NT2/D1 (cell line): ENCODE measurements at regions not wholly inside any gene's neighbourhood (a gene's known extent, or its start where the extent isn't known, plus 50 kb on each side); places are given as distances from the start of the nearest gene placed in this dataset.
"Not testable (repeated sequence)": the region's sequence is repeated elsewhere in the genome, so short reads cannot be mapped to it uniquely, and the experiment has no call there.

Source experiments
- DNase-seq: peaks from one replicate; pipeline ENCODE4 v3.0.0-alpha.2; 2011; ENCODE audit warnings: low read depth, low spot score
- H3K27me3 ChIP-seq: 2 replicates; pipeline ENCODE4 v1.6.0; 2011; ENCODE audit warnings: mild to moderate bottlenecking; ENCODE audit not compliant: insufficient read length, insufficient read depth
- H3K36me3 ChIP-seq: 2 replicates; pipeline ENCODE4 v1.6.1; 2011; ENCODE audit warnings: mild to moderate bottlenecking, low read length, mixed read lengths; ENCODE audit not compliant: insufficient read depth, insufficient read length
- H3K4me1 ChIP-seq: 2 replicates; pipeline ENCODE4 v1.5.1; 2011; ENCODE audit not compliant: insufficient read depth, insufficient read length
- H3K4me3 ChIP-seq: 2 replicates; pipeline ENCODE4 v1.5.1; 2011; ENCODE audit warnings: low read depth; ENCODE audit not compliant: insufficient read length
- H3K9ac ChIP-seq: 2 replicates; pipeline ENCODE4 v1.6.0; 2011; ENCODE audit warnings: low read depth; ENCODE audit not compliant: insufficient read length
- H3K9me3 ChIP-seq: 2 replicates; pipeline ENCODE4 v1.5.1; 2011; ENCODE audit warnings: mild to moderate bottlenecking, low read length; ENCODE audit not compliant: insufficient read depth
- SUZ12 ChIP-seq: IDR thresholded peaks from 2 replicates; pipeline ENCODE4 v1.6.1; 2011; ENCODE audit not compliant: insufficient read length, insufficient read depth; ENCODE audit errors: extremely low read depth
- YY1 ChIP-seq: IDR thresholded peaks from 2 replicates; pipeline ENCODE4 v1.6.1; 2011; ENCODE audit not compliant: insufficient read length, insufficient read depth
- ZNF274 ChIP-seq: IDR thresholded peaks from 2 replicates; pipeline ENCODE4 v1.6.1; 2011; ENCODE audit warnings: mild to moderate bottlenecking, low read depth, low read length

DNA sequence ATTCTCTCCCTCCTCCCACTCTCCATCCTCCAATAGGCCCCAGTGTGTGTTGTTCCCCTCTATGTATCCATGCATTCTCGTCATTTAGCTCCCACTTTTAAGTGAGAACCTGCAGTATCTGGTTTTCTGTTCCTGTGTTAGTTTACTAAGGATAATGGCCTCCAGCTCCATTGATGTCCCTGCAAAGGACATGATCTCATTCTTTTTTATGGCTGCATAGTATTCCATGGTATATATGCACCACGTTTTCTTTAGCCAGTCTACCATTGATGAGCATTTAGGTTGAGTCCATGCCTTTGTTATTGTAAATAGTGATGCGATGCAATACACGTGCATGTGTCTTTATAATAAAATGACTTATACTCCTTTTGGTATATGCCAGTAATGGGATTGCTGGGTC is 100.3 kb upstream of the USP9X start:
- no peak for DNase-seq
- TF ChIP-seq YY1 (no peak), SUZ12 (no peak), ZNF274 (no peak)
- 0 out of 2 replicates have a peak, but pooled peaks cover 5% of the 10 kb centered on the region for H3K9me3 ChIP-seq
- H3K4me3 ChIP-seq: no peak overlapping the region
- no peaks in the 10 kb centered on the region for H3K27me3 ChIP-seq
- no peaks in the 10 kb centered on the region for H3K4me1 ChIP-seq
- no peaks in the 10 kb centered on the region for H3K36me3 ChIP-seq
- H3K9ac ChIP-seq: no peak overlapping the region

- Histone ChIP-seq H3K9me3 (0 out of 2 replicates have a peak, but pooled peaks cover 5% of the 10 kb centered on the region), H3K4me3 (no peak overlapping the region), H3K36me3 (no peaks in the 10 kb centered on the region), H3K9ac (no peak overlapping the region), H3K4me1 (no peaks in the 10 kb centered on the region), H3K27me3 (no peaks in the 10 kb centered on the region)
- no peak for TF ChIP-seq ZNF274
- TF ChIP-seq YY1: no peak
- TF ChIP-seq SUZ12: no peak
- DNase-seq: peak; percentile 32
Observed at GRCh38 chrX:40987413-40987812, 97.8 kb upstream of the USP9X start.

DNA sequence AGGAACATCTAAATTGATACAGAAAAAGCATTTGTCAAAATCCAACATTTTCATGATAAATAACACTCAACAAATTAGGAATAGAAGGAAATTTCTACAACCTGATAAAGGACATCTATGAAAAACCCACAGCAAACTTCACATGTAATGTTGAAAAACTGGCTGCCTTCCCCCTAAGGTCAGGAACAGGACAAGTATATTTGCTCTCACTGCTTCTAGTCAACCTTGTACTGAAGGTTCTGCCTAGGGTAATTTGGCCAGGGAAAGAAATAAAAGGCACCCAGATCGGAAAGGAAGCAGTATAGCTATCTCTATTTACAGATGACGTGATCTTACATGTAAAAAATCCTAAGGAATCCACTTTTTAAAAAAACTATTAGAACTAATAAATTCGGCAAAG is 97.1 kb upstream of the USP9X start:
- no peaks in the 10 kb centered on the region for H3K36me3 ChIP-seq
- H3K9me3 ChIP-seq: 0 out of 2 replicates have a peak, but pooled peaks cover 5% of the 10 kb centered on the region
- no peaks in the 10 kb centered on the region for H3K4me1 ChIP-seq
- no peak overlapping the region for H3K4me3 ChIP-seq
- H3K27me3 ChIP-seq: no peaks in the 10 kb centered on the region
- TF ChIP-seq ZNF274: no peak
- H3K9ac ChIP-seq: no peak overlapping the region
- DNase-seq: no peak

- DNase-seq, H3K27me3 ChIP-seq: not testable (repeated sequence)
Observed at GRCh38 chrX:40993395-40993794, 91.8 kb upstream of the USP9X start.

DNA sequence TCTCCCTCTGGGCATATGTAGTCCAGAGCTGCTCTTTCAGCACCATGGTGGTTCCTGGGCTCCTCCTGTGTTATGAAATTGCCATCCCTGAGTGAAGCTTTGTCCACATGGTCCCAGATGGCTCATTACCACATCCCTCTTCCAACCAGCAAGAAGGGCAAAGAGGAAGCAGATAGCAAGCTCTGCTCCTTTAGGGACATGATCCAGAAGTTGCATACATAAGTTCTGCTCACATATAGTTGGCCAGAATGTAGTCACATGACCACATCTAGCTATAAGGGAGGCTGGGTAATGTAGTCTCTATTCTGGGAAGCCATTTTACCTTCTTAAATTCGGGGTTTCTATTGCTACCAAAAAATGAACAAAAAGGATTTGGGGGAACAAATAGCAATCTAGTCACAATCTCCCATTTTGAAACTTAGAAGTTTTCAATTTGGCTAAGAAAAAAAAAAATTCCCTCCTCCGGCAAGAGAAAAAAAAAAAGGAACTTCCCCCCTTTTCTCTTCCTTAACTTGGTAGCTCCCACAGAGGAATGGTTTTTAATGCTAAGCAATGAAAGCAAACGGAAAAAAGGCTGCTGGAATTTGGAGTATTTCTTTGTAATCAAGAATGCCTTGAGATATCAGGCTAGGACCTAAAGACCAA is 88.2 kb upstream of the USP9X start:
- Histone ChIP-seq H3K27me3 (no peaks in the 10 kb centered on the region), H3K4me1 (no peaks in the 10 kb centered on the region), H3K36me3 (no peaks in the 10 kb centered on the region), H3K9ac (no peak overlapping the region), H3K4me3 (no peak overlapping the region), H3K9me3 (no peaks in the 10 kb centered on the region)
- DNase-seq: peak; percentile 50
- TF ChIP-seq YY1 (peak; percentile 64), SUZ12 (no peak), ZNF274 (no peak)

More at GRCh38 chrX:40993395-40993794, 91.8 kb upstream of the USP9X start:
- H3K9me3 ChIP-seq, H3K4me3 ChIP-seq, H3K36me3 ChIP-seq, H3K4me1 ChIP-seq, H3K9ac ChIP-seq: not testable (repeated sequence)

GRCh38 chrX:40998123-40998522 is 87.1 kb upstream of the USP9X start:
- H3K4me1 ChIP-seq: no peaks in the 10 kb centered on the region
- no peak for TF ChIP-seq YY1
- no peak for TF ChIP-seq ZNF274
- TF ChIP-seq SUZ12: no peak
- DNase-seq: no peak
- no peaks in the 10 kb centered on the region for H3K27me3 ChIP-seq
- H3K36me3 ChIP-seq: no peaks in the 10 kb centered on the region
- H3K9ac ChIP-seq: no peak overlapping the region
- H3K4me3 ChIP-seq: no peak overlapping the region
- H3K9me3 ChIP-seq: no peaks in the 10 kb centered on the region

DNA sequence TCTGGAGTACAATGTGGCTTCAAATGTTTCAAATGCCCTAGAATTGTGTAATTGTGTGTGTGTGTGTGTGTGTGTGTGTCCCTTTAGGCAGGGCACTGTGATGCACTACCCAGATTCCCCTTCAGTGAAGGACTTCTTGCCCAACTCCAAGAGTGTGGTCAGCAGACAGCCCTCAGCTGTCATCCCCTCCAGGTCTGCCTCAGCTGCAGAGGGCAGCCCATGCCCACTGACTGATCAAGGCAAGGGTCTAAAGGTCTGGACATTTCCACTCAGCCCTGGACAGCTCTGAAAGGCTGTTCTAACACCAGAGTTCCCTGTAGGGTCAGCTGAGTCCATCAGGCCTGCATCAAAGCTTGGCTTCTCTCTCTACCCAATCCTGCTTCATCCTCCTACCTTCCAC is 83.9 kb upstream of the USP9X start:
- H3K9ac ChIP-seq: no peak overlapping the region
- no peaks in the 10 kb centered on the region for H3K9me3 ChIP-seq
- H3K36me3 ChIP-seq: no peaks in the 10 kb centered on the region
- H3K4me3 ChIP-seq: no peak overlapping the region
- DNase-seq: no peak
- no peak for TF ChIP-seq ZNF274
- TF ChIP-seq SUZ12: no peak
- TF ChIP-seq YY1: no peak
- no peaks in the 10 kb centered on the region for H3K4me1 ChIP-seq
- no peaks in the 10 kb centered on the region for H3K27me3 ChIP-seq

GRCh38 chrX:41002026-41002425 is 83.2 kb upstream of the USP9X start:
- H3K4me1 ChIP-seq: no peaks in the 10 kb centered on the region
- no peak for TF ChIP-seq YY1
- no peak for TF ChIP-seq ZNF274
- TF ChIP-seq SUZ12: no peak
- H3K27me3 ChIP-seq: no peaks in the 10 kb centered on the region
- no peaks in the 10 kb centered on the region for H3K36me3 ChIP-seq
- no peaks in the 10 kb centered on the region for H3K9me3 ChIP-seq
- no peak for DNase-seq
- H3K4me3 ChIP-seq: no peak overlapping the region
- H3K9ac ChIP-seq: no peak overlapping the region
